CD4-positive, alpha-beta T cell treated with Interleukin-4 for 1 hour (primary cell): ENCODE measurements at regions not wholly inside any gene's neighbourhood (a gene's known extent, or its start where the extent isn't known, plus 50 kb on each side); places are given as distances from the start of the nearest gene placed in this dataset.
A peak's percentile ranks its signal among the peaks of the same experiment; 100 is the strongest.
"Not testable (repeated sequence)": the region's sequence is repeated elsewhere in the genome, so short reads cannot be mapped to it uniquely, and the experiment has no call there.

Experiments
- DNase-seq, 2 donors: peaks; one replicate each; pipeline ENCODE4 v3.0.0-alpha.2; 2020 to 2022

GRCh38 chr12:116361414-116362223 is 84.1 kb upstream of the MED13L start:
- peak in 1 of 2 donors; percentile 15 for DNase-seq

- no peak for DNase-seq
These were observed 87.6 kb upstream of the MED13L start for GRCh38 chr12:116365114-116365513.

- DNase-seq: no peak
These were observed 88.3 kb upstream of the MED13L start for GRCh38 chr12:116365606-116366455.

- DNase-seq: no peak
These were observed 88.9 kb upstream of the MED13L start for GRCh38 chr12:116366456-116366776.

- no peak for DNase-seq
These were observed 89.3 kb upstream of the MED13L start for GRCh38 chr12:116366824-116367223.

GRCh38 chr12:116368196-116369194 is 91.0 kb upstream of the MED13L start:
- no peak for DNase-seq

GRCh38 chr12:116370004-116370404 is 92.5 kb upstream of the MED13L start:
- no peak for DNase-seq

GRCh38 chr12:116370886-116371580 is 93.5 kb upstream of the MED13L start:
- no peak for DNase-seq

- DNase-seq: no peak
These were observed 95.3 kb upstream of the MED13L start for GRCh38 chr12:116372815-116373214.

GRCh38 chr12:116373572-116374206 is 96.2 kb upstream of the MED13L start:
- no peak for DNase-seq

GRCh38 chr12:116374207-116374606 is 96.7 kb upstream of the MED13L start:
- no peak for DNase-seq

GRCh38 chr12:116375278-116375842 is 97.9 kb upstream of the MED13L start:
- no peak for DNase-seq

GRCh38 chr12:116376354-116377193 is 99.1 kb upstream of the MED13L start:
- DNase-seq: no peak

- DNase-seq: not testable (repeated sequence)
These were observed 99.7 kb upstream of the MED13L start for GRCh38 chr12:116377194-116377571.

GRCh38 chr12:116378002-116378401 is 100.5 kb upstream of the MED13L start:
- no peak for DNase-seq

GRCh38 chr12:116380108-116380507 is 102.6 kb upstream of the MED13L start:
- no peak for DNase-seq

GRCh38 chr12:116380740-116381139 is 103.2 kb upstream of the MED13L start:
- DNase-seq: not testable (repeated sequence)

GRCh38 chr12:116381240-116381743 is 103.8 kb upstream of the MED13L start:
- DNase-seq: no peak

GRCh38 chr12:116381744-116382685 is 104.5 kb upstream of the MED13L start:
- no peak for DNase-seq
